ENCODE measurements at regions not wholly inside any gene's neighbourhood (a gene's known extent, or its start where the extent isn't known, plus 50 kb on each side); places are given as distances from the start of the nearest gene placed in this dataset.
"Not testable (repeated sequence)": the region's sequence is repeated elsewhere in the genome, so short reads cannot be mapped to it uniquely, and the experiment has no call there.

DNA sequence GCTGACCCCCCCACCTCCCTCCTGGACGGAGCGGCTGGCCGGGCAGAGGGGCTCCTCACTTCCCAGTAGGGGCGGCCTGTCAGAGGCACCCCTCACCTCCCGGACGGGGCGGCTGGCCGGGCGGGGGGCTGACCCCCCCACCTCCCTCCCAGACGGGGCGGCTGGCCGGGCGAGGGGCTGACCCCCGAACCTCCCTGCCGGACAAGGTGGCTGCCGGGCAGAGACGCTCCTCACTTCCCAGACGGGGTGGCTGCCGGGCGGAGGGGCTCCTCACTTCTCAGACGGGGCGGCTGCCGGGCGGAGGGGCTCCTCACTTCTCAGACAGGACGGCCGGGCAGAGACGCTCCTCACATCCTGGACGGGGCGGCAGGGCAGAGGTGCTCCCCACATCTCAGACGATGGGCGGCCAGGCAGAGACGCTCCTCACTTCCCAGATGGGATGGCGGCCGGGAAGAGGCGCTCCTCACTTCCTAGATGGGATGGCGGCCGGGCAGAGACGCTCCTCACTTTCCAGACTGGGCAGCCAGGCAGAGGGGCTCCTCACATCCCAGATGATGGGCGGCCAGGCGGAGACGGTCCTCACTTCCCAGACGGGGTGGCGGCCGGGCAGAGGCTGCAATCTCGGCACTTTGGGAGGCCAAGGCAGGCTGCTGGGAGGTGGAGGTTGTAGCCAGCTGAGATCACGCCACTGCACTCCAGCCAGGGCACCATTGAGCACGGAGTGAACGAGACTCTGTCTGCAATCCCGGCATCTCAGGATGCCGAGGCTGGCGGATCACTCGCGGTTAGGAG is 66.2 kb upstream of the PAPPA2 start:
- TF ChIP-seq, protein P1, sequence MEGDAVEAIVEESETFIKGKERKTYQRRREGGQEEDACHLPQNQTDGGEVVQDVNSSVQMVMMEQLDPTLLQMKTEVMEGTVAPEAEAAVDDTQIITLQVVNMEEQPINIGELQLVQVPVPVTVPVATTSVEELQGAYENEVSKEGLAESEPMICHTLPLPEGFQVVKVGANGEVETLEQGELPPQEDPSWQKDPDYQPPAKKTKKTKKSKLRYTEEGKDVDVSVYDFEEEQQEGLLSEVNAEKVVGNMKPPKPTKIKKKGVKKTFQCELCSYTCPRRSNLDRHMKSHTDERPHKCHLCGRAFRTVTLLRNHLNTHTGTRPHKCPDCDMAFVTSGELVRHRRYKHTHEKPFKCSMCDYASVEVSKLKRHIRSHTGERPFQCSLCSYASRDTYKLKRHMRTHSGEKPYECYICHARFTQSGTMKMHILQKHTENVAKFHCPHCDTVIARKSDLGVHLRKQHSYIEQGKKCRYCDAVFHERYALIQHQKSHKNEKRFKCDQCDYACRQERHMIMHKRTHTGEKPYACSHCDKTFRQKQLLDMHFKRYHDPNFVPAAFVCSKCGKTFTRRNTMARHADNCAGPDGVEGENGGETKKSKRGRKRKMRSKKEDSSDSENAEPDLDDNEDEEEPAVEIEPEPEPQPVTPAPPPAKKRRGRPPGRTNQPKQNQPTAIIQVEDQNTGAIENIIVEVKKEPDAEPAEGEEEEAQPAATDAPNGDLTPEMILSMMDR (conservative IDR thresholded peaks at IDR 0.05; ENCODE audit: low read length) = not testable (repeated sequence)
- TF ChIP-seq EZH2phosphoT487 (IDR thresholded peaks at IDR 0.05; ENCODE audit: borderline replicate concordance) = not testable (repeated sequence)
